ENCODE measurements at regions not wholly inside any gene's neighbourhood (a gene's known extent, or its start where the extent isn't known, plus 50 kb on each side); places are given as distances from the start of the nearest gene placed in this dataset.

DNA sequence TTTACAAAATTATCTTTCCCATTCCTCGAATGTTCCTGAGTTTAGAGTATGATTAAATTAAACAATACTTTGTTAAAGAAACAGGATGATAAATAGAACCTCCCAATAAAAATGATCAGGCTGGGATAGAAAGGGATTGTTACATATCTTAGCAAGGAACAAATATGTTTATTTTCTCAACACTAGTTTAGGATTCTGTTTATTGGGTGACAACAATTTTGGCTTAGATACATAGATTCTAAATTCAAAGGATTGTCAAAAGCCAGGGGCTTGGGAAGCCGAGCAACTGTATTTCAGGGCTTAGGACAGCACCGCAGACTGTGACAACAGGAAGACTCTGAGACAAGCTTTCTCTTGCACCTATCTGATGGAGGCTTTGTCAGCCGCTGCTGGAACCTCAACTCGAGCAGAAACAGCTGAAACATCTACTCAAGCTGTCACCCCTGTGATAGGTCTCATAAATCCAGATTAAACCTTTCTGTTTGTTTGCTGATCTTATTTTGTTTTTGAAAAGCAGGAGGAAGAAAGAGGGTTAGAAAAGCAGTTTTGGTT lies 562.8 kb upstream of the ZFHX3 start:
- no peak for TF ChIP-seq EZH2phosphoT487 (IDR thresholded peaks at IDR 0.05; ENCODE audit: low read depth)
- TF ChIP-seq, protein P1, sequence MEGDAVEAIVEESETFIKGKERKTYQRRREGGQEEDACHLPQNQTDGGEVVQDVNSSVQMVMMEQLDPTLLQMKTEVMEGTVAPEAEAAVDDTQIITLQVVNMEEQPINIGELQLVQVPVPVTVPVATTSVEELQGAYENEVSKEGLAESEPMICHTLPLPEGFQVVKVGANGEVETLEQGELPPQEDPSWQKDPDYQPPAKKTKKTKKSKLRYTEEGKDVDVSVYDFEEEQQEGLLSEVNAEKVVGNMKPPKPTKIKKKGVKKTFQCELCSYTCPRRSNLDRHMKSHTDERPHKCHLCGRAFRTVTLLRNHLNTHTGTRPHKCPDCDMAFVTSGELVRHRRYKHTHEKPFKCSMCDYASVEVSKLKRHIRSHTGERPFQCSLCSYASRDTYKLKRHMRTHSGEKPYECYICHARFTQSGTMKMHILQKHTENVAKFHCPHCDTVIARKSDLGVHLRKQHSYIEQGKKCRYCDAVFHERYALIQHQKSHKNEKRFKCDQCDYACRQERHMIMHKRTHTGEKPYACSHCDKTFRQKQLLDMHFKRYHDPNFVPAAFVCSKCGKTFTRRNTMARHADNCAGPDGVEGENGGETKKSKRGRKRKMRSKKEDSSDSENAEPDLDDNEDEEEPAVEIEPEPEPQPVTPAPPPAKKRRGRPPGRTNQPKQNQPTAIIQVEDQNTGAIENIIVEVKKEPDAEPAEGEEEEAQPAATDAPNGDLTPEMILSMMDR (IDR thresholded peaks at IDR 0.05; ENCODE audit: low read depth, low read length), result no peak
- Histone ChIP-seq H2AFZ (ENCODE audit: low read depth, low read length) (no peak overlapping the region), H3K36me3 (replicated peaks; ENCODE audit: low read depth, low read length) (no peaks in the 10 kb centered on the region), H3K9ac (ENCODE audit: low read length) (no peak overlapping the region), H3K4me1 (ENCODE audit: low read length) (no peaks in the 10 kb centered on the region), H4K20me1 (ENCODE audit: insufficient read depth, low read length) (no peaks in the 10 kb centered on the region), H3K27me3 (ENCODE audit: low read depth, low read length) (peaks cover 40% of the 10 kb centered on the region), H3K4me2 (ENCODE audit: low read length) (no peak overlapping the region), H3K79me2 (ENCODE audit: low read length) (no peaks in the 10 kb centered on the region), H3K4me3 (ENCODE audit: low read length) (no peak overlapping the region), H3K27ac (ENCODE audit: low read length) (no peak overlapping the region), H3K9me3 (ENCODE audit: insufficient read depth, low read length) (no peaks in the 10 kb centered on the region)

DNA sequence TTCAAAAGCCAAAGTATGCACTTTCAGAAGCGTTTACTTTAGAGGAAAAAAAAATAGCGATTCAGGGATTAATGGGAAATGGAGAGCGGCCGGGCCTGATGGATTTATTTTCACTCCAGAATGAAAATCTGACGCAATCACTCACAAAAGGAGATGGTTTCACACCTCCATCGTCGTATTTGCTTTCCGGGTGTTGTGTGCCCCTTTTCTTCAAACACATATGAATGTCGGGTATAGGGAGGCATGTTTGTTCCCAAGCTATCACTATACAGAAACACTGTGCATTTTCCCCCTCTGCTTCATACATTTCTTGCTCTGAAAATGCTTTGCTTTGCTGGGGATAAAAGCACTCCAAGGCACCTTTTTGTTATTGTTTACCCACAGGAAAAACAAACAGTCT lies 562.2 kb upstream of the ZFHX3 start:
- H3K4me1 ChIP-seq (ENCODE audit: low read length), result no peaks in the 10 kb centered on the region
- no peak overlapping the region for H2AFZ ChIP-seq (ENCODE audit: low read depth, low read length)
- peaks cover 35% of the 10 kb centered on the region for H3K27me3 ChIP-seq (ENCODE audit: low read depth, low read length)
- H3K4me3 ChIP-seq (ENCODE audit: low read length), result no peak overlapping the region
- TF ChIP-seq EZH2phosphoT487 (IDR thresholded peaks at IDR 0.05; ENCODE audit: low read depth), result no peak
- TF ChIP-seq, protein P1 (IDR thresholded peaks at IDR 0.05; ENCODE audit: low read depth, low read length), result no peak
- no peaks in the 10 kb centered on the region for H3K79me2 ChIP-seq (ENCODE audit: low read length)
- H3K4me2 ChIP-seq (ENCODE audit: low read length), result no peak overlapping the region
- no peaks in the 10 kb centered on the region for H3K9me3 ChIP-seq (ENCODE audit: insufficient read depth, low read length)
- no peak overlapping the region for H3K9ac ChIP-seq (ENCODE audit: low read length)
- no peaks in the 10 kb centered on the region for H3K36me3 ChIP-seq (replicated peaks; ENCODE audit: low read depth, low read length)
- no peak overlapping the region for H3K27ac ChIP-seq (ENCODE audit: low read length)
- H4K20me1 ChIP-seq (ENCODE audit: insufficient read depth, low read length), result no peaks in the 10 kb centered on the region

DNA sequence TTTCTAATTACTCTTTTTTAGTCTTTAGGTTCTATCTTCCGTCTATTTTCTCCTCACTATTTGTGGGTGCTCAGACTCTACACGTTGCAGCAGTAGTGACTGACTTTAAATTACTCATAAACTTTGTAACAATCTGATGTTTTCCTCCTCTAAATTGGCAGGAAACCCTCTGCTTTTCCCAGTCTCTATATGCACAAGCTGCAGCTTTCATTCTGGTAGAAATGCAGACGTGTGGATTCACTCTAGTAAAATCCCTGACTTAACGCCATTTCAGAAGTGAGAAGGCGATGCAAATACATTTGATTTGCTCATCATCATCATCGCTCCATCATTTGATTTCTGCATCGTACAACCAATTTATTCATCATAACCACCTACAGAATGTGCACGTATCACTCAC lies 561.0 kb upstream of the ZFHX3 start:
- Histone ChIP-seq H2AFZ (ENCODE audit: low read depth, low read length) (no peak overlapping the region), H3K4me1 (ENCODE audit: low read length) (no peaks in the 10 kb centered on the region), H3K79me2 (ENCODE audit: low read length) (no peaks in the 10 kb centered on the region), H3K4me2 (ENCODE audit: low read length) (no peak overlapping the region), H4K20me1 (ENCODE audit: insufficient read depth, low read length) (no peaks in the 10 kb centered on the region), H3K4me3 (ENCODE audit: low read length) (no peak overlapping the region), H3K27ac (ENCODE audit: low read length) (no peak overlapping the region), H3K9ac (ENCODE audit: low read length) (no peak overlapping the region), H3K27me3 (ENCODE audit: low read depth, low read length) (peaks cover 32% of the 10 kb centered on the region), H3K9me3 (ENCODE audit: insufficient read depth, low read length) (no peaks in the 10 kb centered on the region), H3K36me3 (replicated peaks; ENCODE audit: low read depth, low read length) (no peaks in the 10 kb centered on the region)
- TF ChIP-seq EZH2phosphoT487 (IDR thresholded peaks at IDR 0.05; ENCODE audit: low read depth), result no peak
- TF ChIP-seq, protein P1 (IDR thresholded peaks at IDR 0.05; ENCODE audit: low read depth, low read length), result no peak

DNA sequence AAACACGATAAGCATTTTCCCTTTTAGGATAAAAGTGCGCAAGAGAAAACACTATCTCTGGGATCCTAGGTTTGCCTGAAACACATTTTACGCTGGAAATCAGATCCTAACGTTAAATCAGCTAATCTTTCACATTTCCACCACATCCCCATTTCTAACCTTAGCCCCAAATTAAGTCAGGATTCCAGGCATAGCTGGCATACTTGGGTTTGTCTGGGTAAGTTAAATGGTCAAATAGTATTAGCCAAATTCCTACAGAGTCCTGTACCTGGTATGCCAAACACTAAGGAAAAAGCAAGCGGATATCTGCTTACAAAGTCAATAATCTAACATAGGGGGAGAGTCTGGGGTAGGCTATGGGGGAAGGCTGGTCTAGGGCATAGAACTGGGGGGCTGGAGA lies 557.4 kb upstream of the ZFHX3 start:
- no peak overlapping the region for H3K27ac ChIP-seq (ENCODE audit: low read length)
- peaks cover 10% of the 10 kb centered on the region for H3K27me3 ChIP-seq (ENCODE audit: low read depth, low read length)
- no peak overlapping the region for H2AFZ ChIP-seq (ENCODE audit: low read depth, low read length)
- peaks cover 19% of the 10 kb centered on the region for H3K4me1 ChIP-seq (ENCODE audit: low read length)
- H4K20me1 ChIP-seq (ENCODE audit: insufficient read depth, low read length), result no peaks in the 10 kb centered on the region
- H3K9ac ChIP-seq (ENCODE audit: low read length), result no peak overlapping the region
- no peaks in the 10 kb centered on the region for H3K9me3 ChIP-seq (ENCODE audit: insufficient read depth, low read length)
- H3K4me3 ChIP-seq (ENCODE audit: low read length), result no peak overlapping the region
- H3K4me2 ChIP-seq (ENCODE audit: low read length), result no peak overlapping the region
- TF ChIP-seq, protein P1 (IDR thresholded peaks at IDR 0.05; ENCODE audit: low read depth, low read length), result no peak
- no peak for TF ChIP-seq EZH2phosphoT487 (IDR thresholded peaks at IDR 0.05; ENCODE audit: low read depth)
- no peaks in the 10 kb centered on the region for H3K79me2 ChIP-seq (ENCODE audit: low read length)
- H3K36me3 ChIP-seq (replicated peaks; ENCODE audit: low read depth, low read length), result no peaks in the 10 kb centered on the region
